Smooth muscle cell (in vitro differentiated cells): ENCODE measurements at regions not wholly inside any gene's neighbourhood (a gene's known extent, or its start where the extent isn't known, plus 50 kb on each side); places are given as distances from the start of the nearest gene placed in this dataset.

ENCODE experiments used
- DNase-seq: peaks from one replicate; lab custom pipeline; 2025; ENCODE audit not compliant: unreplicated experiment; lab: John Stamatoyannopoulos, UW
- H2AFZ ChIP-seq: fragments of 200-600 bp; sonication (generic); 2 replicates; pipeline ENCODE4 v1.6.0; 2016; ENCODE audit warnings: antibody characterized with exemption, low read depth, mild to moderate bottlenecking
- H3F3A ChIP-seq: fragments of 200-600 bp; sonication (generic); 2 replicates; pipeline ENCODE4 v1.6.0; 2017; ENCODE audit warnings: antibody characterized with exemption, low read depth
- H3K27ac ChIP-seq: fragments of 200-600 bp; sonication (generic); 2 replicates; pipeline ENCODE4 v1.5.1; 2016; ENCODE audit warnings: low read depth, mild to moderate bottlenecking
- H3K27me3 ChIP-seq: fragments of 200-600 bp; sonication (generic); 2 replicates; pipeline ENCODE4 v1.6.1; 2016; ENCODE audit warnings: low read depth, mild to moderate bottlenecking
- H3K36me3 ChIP-seq: fragments of 200-600 bp; sonication (generic); 2 replicates; pipeline ENCODE4 v1.5.1; 2016; ENCODE audit warnings: low read depth
- H3K4me1 ChIP-seq: fragments of 200-600 bp; sonication (generic); 2 replicates; pipeline ENCODE4 v1.5.1; 2016; ENCODE audit warnings: low read depth
- H3K4me2 ChIP-seq: fragments of 200-600 bp; sonication (generic); 2 replicates; pipeline ENCODE4 v1.6.0; 2016; ENCODE audit warnings: mild to moderate bottlenecking
- H3K4me3 ChIP-seq: fragments of 200-600 bp; sonication (generic); 2 replicates; pipeline ENCODE4 v1.5.1; 2016; ENCODE audit warnings: mild to moderate bottlenecking
- H3K79me2 ChIP-seq: fragments of 200-600 bp; sonication (generic); 2 replicates; pipeline ENCODE4 v1.6.0; 2016; ENCODE audit warnings: low read depth, mild to moderate bottlenecking
- H3K9ac ChIP-seq: fragments of 200-600 bp; sonication (generic); 2 replicates; pipeline ENCODE4 v1.6.0; 2016; ENCODE audit warnings: low read depth
- H3K9me3 ChIP-seq: fragments of 200-600 bp; sonication (generic); replicated peaks from 2 replicates; pipeline ENCODE4 v1.5.1; 2016; ENCODE audit warnings: low read depth
- H4K20me1 ChIP-seq: fragments of 200-600 bp; sonication (generic); 2 replicates; pipeline ENCODE4 v1.6.0; 2016; ENCODE audit warnings: low read depth
- WGBS: methylation state at CpG from one replicate; pipeline ENCODE4 v1.1.7; 2016; ENCODE audit warnings: low lambda C conversion rate; 5-methylcytosine and 5-hydroxymethylcytosine counted together
- TF ChIP-seq, protein P1 (sequence below): fragments of 200-600 bp; sonication (generic); IDR thresholded peaks from 2 replicates; pipeline ENCODE4 v1.5.1; 2017; ENCODE audit warnings: borderline replicate concordance, mild to moderate bottlenecking, antibody characterized with exemption; ENCODE audit not compliant: insufficient read depth, poor library complexity, severe bottlenecking

DNA sequence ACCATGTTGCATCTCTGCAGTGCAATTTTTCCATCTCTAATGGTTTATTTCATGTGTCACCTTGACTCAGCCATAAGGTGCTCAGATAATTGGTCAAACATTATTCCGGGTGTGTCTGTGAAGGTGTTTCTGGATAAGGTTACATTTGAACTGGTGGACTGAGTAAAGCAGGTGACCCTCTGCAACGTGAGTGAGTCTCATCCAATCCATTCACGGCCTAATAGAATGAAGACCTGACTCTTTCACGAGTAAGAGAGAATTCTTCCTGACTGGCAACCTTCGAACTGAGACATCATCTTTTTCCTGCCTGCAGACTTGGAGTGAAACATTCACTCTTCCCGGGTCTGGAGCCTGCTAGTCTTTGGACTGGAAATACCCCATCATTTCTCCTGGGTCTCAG lies 77.1 kb upstream of the SLC22A23 start:
- no peaks in the 10 kb centered on the region for H3K79me2 ChIP-seq
- H4K20me1 ChIP-seq: no peaks in the 10 kb centered on the region
- no peaks in the 10 kb centered on the region for H3F3A ChIP-seq
- WGBS: 84% methylated on average over 6 of the region's 6 CpGs
- TF ChIP-seq, protein P1, sequence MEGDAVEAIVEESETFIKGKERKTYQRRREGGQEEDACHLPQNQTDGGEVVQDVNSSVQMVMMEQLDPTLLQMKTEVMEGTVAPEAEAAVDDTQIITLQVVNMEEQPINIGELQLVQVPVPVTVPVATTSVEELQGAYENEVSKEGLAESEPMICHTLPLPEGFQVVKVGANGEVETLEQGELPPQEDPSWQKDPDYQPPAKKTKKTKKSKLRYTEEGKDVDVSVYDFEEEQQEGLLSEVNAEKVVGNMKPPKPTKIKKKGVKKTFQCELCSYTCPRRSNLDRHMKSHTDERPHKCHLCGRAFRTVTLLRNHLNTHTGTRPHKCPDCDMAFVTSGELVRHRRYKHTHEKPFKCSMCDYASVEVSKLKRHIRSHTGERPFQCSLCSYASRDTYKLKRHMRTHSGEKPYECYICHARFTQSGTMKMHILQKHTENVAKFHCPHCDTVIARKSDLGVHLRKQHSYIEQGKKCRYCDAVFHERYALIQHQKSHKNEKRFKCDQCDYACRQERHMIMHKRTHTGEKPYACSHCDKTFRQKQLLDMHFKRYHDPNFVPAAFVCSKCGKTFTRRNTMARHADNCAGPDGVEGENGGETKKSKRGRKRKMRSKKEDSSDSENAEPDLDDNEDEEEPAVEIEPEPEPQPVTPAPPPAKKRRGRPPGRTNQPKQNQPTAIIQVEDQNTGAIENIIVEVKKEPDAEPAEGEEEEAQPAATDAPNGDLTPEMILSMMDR: no peak
- peaks cover 11% of the 10 kb centered on the region for H3K27me3 ChIP-seq
- H3K4me2 ChIP-seq: no peak overlapping the region
- H3K4me3 ChIP-seq: no peak overlapping the region
- no peak overlapping the region for H3K9ac ChIP-seq
- no peak for DNase-seq
- H2AFZ ChIP-seq: no peak overlapping the region
- H3K36me3 ChIP-seq: no peaks in the 10 kb centered on the region
- H3K4me1 ChIP-seq: no peaks in the 10 kb centered on the region
- H3K9me3 ChIP-seq: no peaks in the 10 kb centered on the region
- H3K27ac ChIP-seq: no peak overlapping the region

DNA sequence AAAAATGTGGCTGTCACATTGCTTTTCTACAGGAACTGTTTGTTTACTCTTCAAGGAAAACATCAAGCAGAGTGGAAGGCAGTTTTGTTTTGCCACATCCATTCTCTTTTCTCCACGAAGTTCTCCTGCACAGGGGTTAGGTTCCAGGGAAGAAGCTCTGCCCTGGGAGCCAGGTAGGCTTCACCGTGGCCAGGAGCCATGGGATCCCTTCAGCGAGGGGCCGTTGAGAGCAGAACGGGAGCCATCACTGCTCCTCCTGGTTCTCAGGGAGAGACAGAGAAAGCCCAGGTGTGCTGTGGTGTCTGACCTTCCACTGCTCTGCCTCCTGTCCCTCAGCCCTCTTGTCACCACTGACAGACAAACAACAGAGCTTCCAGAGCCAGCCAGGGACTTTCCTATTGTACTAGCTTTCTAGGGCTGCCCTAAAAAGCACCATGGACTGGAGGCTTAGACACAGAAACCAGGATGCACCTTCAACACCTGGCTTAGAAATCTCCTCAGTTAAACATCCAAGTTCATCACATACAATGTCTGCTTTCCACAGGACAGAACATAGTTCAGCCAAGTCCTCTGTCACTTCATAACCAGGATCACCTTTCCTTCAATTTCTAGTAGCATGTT lies 75.6 kb upstream of the SLC22A23 start:
- WGBS: 89% methylated on average over 5 of the region's 5 CpGs
- Histone ChIP-seq H2AFZ (no peak overlapping the region), H3K9ac (no peak overlapping the region), H3K36me3 (no peaks in the 10 kb centered on the region), H3K27ac (no peak overlapping the region), H3K79me2 (no peaks in the 10 kb centered on the region), H3K9me3 (no peaks in the 10 kb centered on the region), H3F3A (no peaks in the 10 kb centered on the region), H3K4me1 (peaks cover 3% of the 10 kb centered on the region), H3K4me2 (no peak overlapping the region), H3K27me3 (peaks cover 11% of the 10 kb centered on the region), H4K20me1 (no peaks in the 10 kb centered on the region), H3K4me3 (no peak overlapping the region)
- TF ChIP-seq, protein P1: no peak
- DNase-seq: no peak

DNA sequence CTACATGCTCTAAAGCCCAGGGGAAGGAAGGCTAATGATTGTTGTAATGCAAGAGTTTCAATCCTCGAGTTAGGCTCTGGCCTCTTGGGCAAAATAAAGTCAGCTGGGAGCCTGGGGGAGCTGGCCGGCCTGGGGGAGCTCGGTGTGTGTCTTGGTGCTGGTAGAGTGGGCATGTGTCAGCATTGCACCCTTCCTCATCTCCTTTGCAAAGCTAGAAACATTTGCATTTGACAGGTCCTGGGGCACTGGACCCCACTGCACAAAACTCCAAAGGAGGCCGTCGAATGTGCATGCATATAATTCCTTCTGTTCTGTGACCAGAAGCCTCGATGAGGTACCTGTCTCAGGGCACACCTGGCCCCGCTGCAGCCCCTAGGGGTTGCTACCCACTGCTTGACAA lies 74.6 kb upstream of the SLC22A23 start:
- Histone ChIP-seq H3K79me2 (no peaks in the 10 kb centered on the region), H3K27ac (no peak overlapping the region), H3K27me3 (peaks cover 11% of the 10 kb centered on the region), H4K20me1 (no peaks in the 10 kb centered on the region), H3K9me3 (no peaks in the 10 kb centered on the region), H3K36me3 (no peaks in the 10 kb centered on the region), H3K4me3 (no peak overlapping the region), H3K4me1 (peaks cover 12% of the 10 kb centered on the region), H2AFZ (no peak overlapping the region), H3F3A (no peaks in the 10 kb centered on the region), H3K4me2 (no peak overlapping the region), H3K9ac (no peak overlapping the region)
- 94% methylated on average over 7 of the region's 7 CpGs for WGBS
- TF ChIP-seq, protein P1: no peak
- DNase-seq: no peak

DNA sequence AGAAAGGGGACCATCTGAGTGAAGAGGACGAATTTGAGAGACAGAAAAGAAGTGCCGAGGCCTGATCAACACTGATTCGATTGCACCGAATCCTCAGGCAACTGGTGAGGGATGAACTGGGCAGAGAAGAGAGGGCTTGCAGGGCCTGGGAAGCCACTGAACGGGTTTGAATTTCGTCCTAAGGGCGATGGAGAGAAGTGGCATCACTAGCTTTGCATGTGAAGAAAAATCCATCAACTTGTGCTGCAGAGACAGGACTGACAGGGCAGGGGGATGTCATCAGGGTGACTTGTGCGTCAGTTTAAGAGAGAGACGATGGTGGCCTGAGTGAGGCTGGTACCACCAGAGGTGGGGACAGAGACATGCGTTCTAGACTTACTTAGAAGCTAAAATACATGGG lies 73.7 kb upstream of the SLC22A23 start:
- no peaks in the 10 kb centered on the region for H3K79me2 ChIP-seq
- no peak overlapping the region for H3K4me3 ChIP-seq
- WGBS: 89% methylated on average over 10 of the region's 10 CpGs
- TF ChIP-seq, protein P1: no peak
- no peak for DNase-seq
- H3K36me3 ChIP-seq: no peaks in the 10 kb centered on the region
- no peaks in the 10 kb centered on the region for H3F3A ChIP-seq
- H3K27me3 ChIP-seq: peaks cover 8% of the 10 kb centered on the region
- H2AFZ ChIP-seq: no peak overlapping the region
- no peak overlapping the region for H3K27ac ChIP-seq
- H4K20me1 ChIP-seq: no peaks in the 10 kb centered on the region
- no peak overlapping the region for H3K9ac ChIP-seq
- peaks cover 13% of the 10 kb centered on the region for H3K4me1 ChIP-seq
- H3K9me3 ChIP-seq: no peaks in the 10 kb centered on the region
- no peak overlapping the region for H3K4me2 ChIP-seq
